ENCODE measurements at regions not wholly inside any gene's neighbourhood (a gene's known extent, or its start where the extent isn't known, plus 50 kb on each side); places are given as distances from the start of the nearest gene placed in this dataset.

DNA sequence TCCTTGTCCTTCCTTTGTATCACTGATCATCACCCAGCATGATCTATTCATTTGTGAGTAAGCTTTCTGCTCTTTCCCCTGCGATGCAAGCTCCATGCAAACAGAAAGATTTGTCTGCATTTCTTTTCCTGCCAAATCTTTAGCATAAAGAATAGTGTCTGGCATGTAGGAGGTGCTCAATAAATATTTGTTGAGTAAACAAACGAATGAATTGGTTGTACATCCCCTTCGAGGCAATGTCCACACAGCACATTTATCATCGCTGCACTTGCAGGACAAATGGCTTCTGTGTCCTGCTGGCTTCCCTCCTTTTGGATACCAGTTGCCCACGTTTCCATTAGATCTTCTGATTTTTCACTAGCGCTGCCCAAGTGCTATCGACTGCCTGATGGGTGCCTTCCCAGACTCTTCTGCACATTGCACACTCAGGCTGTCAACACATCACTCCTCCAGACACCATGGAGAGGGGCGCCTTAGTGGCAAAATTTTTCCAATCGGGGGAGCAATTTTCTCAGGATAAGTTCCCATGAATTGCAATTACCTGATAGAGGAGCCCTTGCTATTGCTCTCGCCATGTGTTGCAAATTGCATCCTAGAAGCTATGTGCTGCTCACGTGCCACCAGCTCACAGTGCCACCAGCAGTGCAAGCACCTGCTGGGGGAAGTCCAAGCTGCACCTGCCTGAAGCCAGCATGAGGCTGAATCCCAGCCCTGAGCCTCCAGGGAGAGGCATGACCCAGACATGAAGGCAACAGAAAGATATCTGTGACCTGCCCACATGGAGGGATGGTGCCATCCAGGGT lies 206.6 kb downstream of the KIF26A start:
- no peak for TF ChIP-seq CTCF (IDR thresholded peaks at IDR 0.05)
- TF ChIP-seq POLR2A (IDR thresholded peaks at IDR 0.05), result no peak
- no peaks in the 10 kb centered on the region for H3K9me3 ChIP-seq
- no peaks in the 10 kb centered on the region for H3K27me3 ChIP-seq
- peaks cover 7 to 11% of the 10 kb centered on the region in 2 donors for H3K4me1 ChIP-seq
- H3K36me3 ChIP-seq, result no peaks in the 10 kb centered on the region
- 77 to 84% methylated on average over 11 of the region's 11 CpGs for WGBS, 2 donors
- H3K27ac ChIP-seq, result no peak overlapping the region
- H3K4me3 ChIP-seq (replicated peaks in 1 of 3), result no peak overlapping the region
- no peak for DNase-seq
- intact Hi-C loops (cut with DNase I), result no loop called here

- DNase-seq, result no peak
- H3K27me3 ChIP-seq, result no peaks in the 10 kb centered on the region
- H3K27ac ChIP-seq, result no peak overlapping the region
- 87 to 96% methylated on average over 20 of the region's 20 CpGs for WGBS, 2 donors
- TF ChIP-seq CTCF (IDR thresholded peaks at IDR 0.05) (no peak), POLR2A (IDR thresholded peaks at IDR 0.05) (no peak)
- H3K9me3 ChIP-seq, result no peaks in the 10 kb centered on the region
- H3K4me1 ChIP-seq, result peaks cover 7 to 14% of the 10 kb centered on the region in 2 donors
- no peak overlapping the region for H3K4me3 ChIP-seq (replicated peaks in 1 of 3)
- H3K36me3 ChIP-seq, result no peaks in the 10 kb centered on the region
- intact Hi-C loops (cut with DNase I), result no loop called here
Observed at GRCh38 chr14:104345621-104346462, 207.5 kb downstream of the KIF26A start.

DNA sequence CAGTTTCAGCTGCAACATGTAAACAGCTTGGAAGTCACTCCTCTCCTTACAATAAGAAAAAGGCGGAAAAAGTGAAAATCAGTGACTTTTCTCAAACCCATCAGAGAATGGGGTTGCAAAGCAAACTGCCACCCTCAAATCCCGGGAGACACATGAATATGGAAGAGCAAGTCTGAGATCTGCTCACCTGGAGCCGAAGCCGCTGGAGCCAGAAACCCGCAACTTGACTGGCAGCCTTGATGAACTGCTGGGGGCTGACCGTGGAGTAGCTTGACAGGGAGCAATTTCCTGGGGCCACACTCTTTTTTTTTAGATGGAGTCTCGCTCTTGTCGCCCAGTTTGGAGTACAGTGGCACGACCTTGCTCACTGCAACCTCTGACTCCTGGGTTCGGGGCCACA lies 208.2 kb downstream of the KIF26A start:
- intact Hi-C loops (cut with DNase I), result no loop called here
- Histone ChIP-seq H3K27me3 (no peaks in the 10 kb centered on the region), H3K36me3 (no peaks in the 10 kb centered on the region), H3K4me3 (replicated peaks in 1 of 3) (no peak overlapping the region), H3K4me1 (peaks cover 7 to 14% of the 10 kb centered on the region in 2 donors), H3K9me3 (no peaks in the 10 kb centered on the region), H3K27ac (no peak overlapping the region)
- 75 to 89% methylated on average over 10 of the region's 10 CpGs for WGBS, 2 donors
- TF ChIP-seq POLR2A (IDR thresholded peaks at IDR 0.05) (no peak), CTCF (IDR thresholded peaks at IDR 0.05) (no peak)
- DNase-seq, result no peak

- intact Hi-C loops (cut with DNase I), result no loop called here
- TF ChIP-seq CTCF (IDR thresholded peaks at IDR 0.05), result no peak
- WGBS, 2 donors, result 80 to 91% methylated on average over 5 of the region's 5 CpGs
- Histone ChIP-seq H3K9me3 (no peaks in the 10 kb centered on the region), H3K4me1 (peaks cover 0 to 3% of the 10 kb centered on the region in 2 donors), H3K27ac (no peak overlapping the region), H3K36me3 (no peaks in the 10 kb centered on the region), H3K27me3 (no peaks in the 10 kb centered on the region), H3K4me3 (replicated peaks in 1 of 3) (no peak overlapping the region)
- no peak for DNase-seq
Observed at GRCh38 chr14:104348741-104349140, 210.4 kb downstream of the KIF26A start.

- Histone ChIP-seq H3K4me1 (peaks cover 0 to 3% of the 10 kb centered on the region in 2 donors), H3K36me3 (no peaks in the 10 kb centered on the region), H3K4me3 (replicated peaks in 1 of 3) (no peak overlapping the region), H3K9me3 (no peaks in the 10 kb centered on the region), H3K27ac (no peak overlapping the region), H3K27me3 (no peaks in the 10 kb centered on the region)
- 60 to 83% methylated on average over 1 to 3 of the region's 3 CpGs for WGBS, 2 donors
- intact Hi-C loops (cut with DNase I), result no loop called here
- no peak for DNase-seq
- TF ChIP-seq POLR2A (IDR thresholded peaks at IDR 0.05) (no peak), CTCF (IDR thresholded peaks at IDR 0.05) (no peak)
Observed at GRCh38 chr14:104349950-104350349, 211.6 kb downstream of the KIF26A start.
